NT2/D1 (cell line): ENCODE measurements at regions not wholly inside any gene's neighbourhood (a gene's known extent, or its start where the extent isn't known, plus 50 kb on each side); places are given as distances from the start of the nearest gene placed in this dataset.

Source experiments
- YY1 ChIP-seq: IDR thresholded peaks from 2 replicates; pipeline ENCODE4 v1.6.1; 2011; ENCODE audit not compliant: insufficient read length, insufficient read depth
- ZNF274 ChIP-seq: IDR thresholded peaks from 2 replicates; pipeline ENCODE4 v1.6.1; 2011; ENCODE audit warnings: mild to moderate bottlenecking, low read depth, low read length

- TF ChIP-seq YY1 = no peak
- no peak for TF ChIP-seq ZNF274
Observed at GRCh38 chr14:76641541-76641940, 119.7 kb upstream of the VASH1 start.
